ENCODE measurements at regions not wholly inside any gene's neighbourhood (a gene's known extent, or its start where the extent isn't known, plus 50 kb on each side); places are given as distances from the start of the nearest gene placed in this dataset.

- Histone ChIP-seq H3K4me1 (replicated peaks in 1 of 2) (peaks cover 2 to 5% of the 10 kb centered on the region in 2 donors), H3K27ac (no peak overlapping the region), H3K4me3 (no peak overlapping the region)
- in situ Hi-C loops (cut with MboI; ENCODE audit: low pct_unique_long_range_greater_than_20kb in 2 of 9, low sequenced_read_pairs in 9 of 9, unreplicated experiment in 9 of 9): no loop called here
- ATAC-seq (replicated peaks in 6 of 8): peak in 5 of 8 experiments; percentile 48 to 84 (median 53)
- WGBS, 10 experiments: 52 to 100% (median 79%) methylated on average over 2 to 5 of the region's 6 CpGs
Observed at GRCh38 chr9:13719981-13720676, 440.6 kb upstream of the MPDZ start.

GRCh38 chr9:13719446-13719845 lies 440.0 kb upstream of the MPDZ start:
- peak in 3 of 8 experiments; percentile 76 to 81 (median 79) for ATAC-seq (replicated peaks in 6 of 8)
- no peak overlapping the region for H3K4me3 ChIP-seq
- H3K27ac ChIP-seq: no peak overlapping the region
- in situ Hi-C loops (cut with MboI; ENCODE audit: low pct_unique_long_range_greater_than_20kb in 2 of 9, low sequenced_read_pairs in 9 of 9, unreplicated experiment in 9 of 9): no loop called here
- H3K4me1 ChIP-seq (replicated peaks in 1 of 2): peaks cover 2 to 5% of the 10 kb centered on the region in 2 donors
- whole genome bisulfite sequencing, 10 experiments: 17 to 100% (median 47%) methylated on average over 1 of the region's 1 CpG; no CpG with 5 or more reads in 4 of the 10 experiments

GRCh38 chr9:13718539-13718938 lies 439.0 kb upstream of the MPDZ start:
- Histone ChIP-seq H3K4me3 (no peak overlapping the region), H3K27ac (no peak overlapping the region), H3K4me1 (replicated peaks in 1 of 2) (peaks cover 2 to 5% of the 10 kb centered on the region in 2 donors)
- peak in 3 of 8 experiments; percentile 5 to 13 (median 6) for ATAC-seq (replicated peaks in 6 of 8)
- 8 to 100% (median 90%) methylated on average over 2 to 5 of the region's 5 CpGs; no CpG with 5 or more reads in 1 of the 10 experiments for WGBS, 10 experiments
- in situ Hi-C loops (cut with MboI; ENCODE audit: low pct_unique_long_range_greater_than_20kb in 2 of 9, low sequenced_read_pairs in 9 of 9, unreplicated experiment in 9 of 9): no loop called here

- in situ Hi-C loops (cut with MboI; ENCODE audit: low pct_unique_long_range_greater_than_20kb in 2 of 9, low sequenced_read_pairs in 9 of 9, unreplicated experiment in 9 of 9): no loop called here
- Histone ChIP-seq H3K27ac (no peak overlapping the region), H3K4me3 (no peak overlapping the region), H3K4me1 (replicated peaks in 1 of 2) (peaks cover 2 to 5% of the 10 kb centered on the region in 2 donors)
- WGBS, 10 experiments: 6 to 93% (median 63%) methylated on average over 1 to 4 of the region's 4 CpGs; no CpG with 5 or more reads in 1 of the 10 experiments
- peak in 2 of 8 experiments; percentile 9 to 29 for ATAC-seq (replicated peaks in 6 of 8)
Observed at GRCh38 chr9:13718086-13718485, 438.6 kb upstream of the MPDZ start.

GRCh38 chr9:13717322-13718054 lies 438.0 kb upstream of the MPDZ start:
- Histone ChIP-seq H3K27ac (no peak overlapping the region), H3K4me1 (replicated peaks in 1 of 2) (peaks cover 2 to 5% of the 10 kb centered on the region in 2 donors)
- in situ Hi-C loops (cut with MboI; ENCODE audit: low pct_unique_long_range_greater_than_20kb in 2 of 9, low sequenced_read_pairs in 9 of 9, unreplicated experiment in 9 of 9): no loop called here

GRCh38 chr9:13716601-13717321 lies 437.3 kb upstream of the MPDZ start:
- H3K4me3 ChIP-seq: no peak overlapping the region
- peak in 1 of 8 experiments; percentile 10 for ATAC-seq (replicated peaks in 6 of 8)
- in situ Hi-C loops (cut with MboI; ENCODE audit: low pct_unique_long_range_greater_than_20kb in 2 of 9, low sequenced_read_pairs in 9 of 9, unreplicated experiment in 9 of 9): no loop called here
- WGBS, 10 experiments: 0 to 100% (median 36%) methylated on average over 1 to 6 of the region's 6 CpGs; no CpG with 5 or more reads in 2 of the 10 experiments
- peaks cover 2 to 5% of the 10 kb centered on the region in 2 donors for H3K4me1 ChIP-seq (replicated peaks in 1 of 2)
- H3K27ac ChIP-seq: no peak overlapping the region

More at GRCh38 chr9:13717322-13718054, 438.0 kb upstream of the MPDZ start:
- ATAC-seq (replicated peaks in 6 of 8): peak in 4 of 8 experiments; percentile 52 to 91 (median 80)
- 0 to 83% (median 8%) methylated on average over 1 to 3 of the region's 3 CpGs; no CpG with 5 or more reads in 3 of the 10 experiments for WGBS, 10 experiments
- no peak overlapping the region for H3K4me3 ChIP-seq

GRCh38 chr9:13716090-13716489 lies 436.6 kb upstream of the MPDZ start:
- H3K27ac ChIP-seq: no peak overlapping the region
- WGBS, 10 experiments: 67 to 100% (median 90%) methylated on average over 1 of the region's 1 CpG; no CpG with 5 or more reads in 4 of the 10 experiments
- H3K4me3 ChIP-seq: no peak overlapping the region
- no peak for ATAC-seq (replicated peaks in 6 of 8)
- peaks cover 2 to 5% of the 10 kb centered on the region in 2 donors for H3K4me1 ChIP-seq (replicated peaks in 1 of 2)
- in situ Hi-C loops (cut with MboI; ENCODE audit: low pct_unique_long_range_greater_than_20kb in 2 of 9, low sequenced_read_pairs in 9 of 9, unreplicated experiment in 9 of 9): no loop called here

GRCh38 chr9:13715430-13715829 lies 435.9 kb upstream of the MPDZ start:
- WGBS, 10 experiments: 50 to 100% (median 83%) methylated on average over 1 of the region's 1 CpG; no CpG with 5 or more reads in 1 of the 10 experiments
- in situ Hi-C loops (cut with MboI; ENCODE audit: low pct_unique_long_range_greater_than_20kb in 2 of 9, low sequenced_read_pairs in 9 of 9, unreplicated experiment in 9 of 9): no loop called here
- H3K4me1 ChIP-seq (replicated peaks in 1 of 2): peaks cover 2 to 5% of the 10 kb centered on the region in 2 donors
- H3K27ac ChIP-seq: no peak overlapping the region
- no peak for ATAC-seq (replicated peaks in 6 of 8)
- no peak overlapping the region for H3K4me3 ChIP-seq

- ATAC-seq (replicated peaks in 6 of 8): peak in 3 of 8 experiments; percentile 22 to 76 (median 35)
- H3K4me1 ChIP-seq (replicated peaks in 1 of 2): peaks cover 11 to 13% of the 10 kb centered on the region in 2 donors
- no peak overlapping the region for H3K27ac ChIP-seq
- 43 to 100% (median 90%) methylated on average over 2 to 4 of the region's 4 CpGs for WGBS, 10 experiments
- in situ Hi-C loops (cut with MboI; ENCODE audit: low pct_unique_long_range_greater_than_20kb in 2 of 9, low sequenced_read_pairs in 9 of 9, unreplicated experiment in 9 of 9): no loop called here
- no peak overlapping the region for H3K4me3 ChIP-seq
Observed at GRCh38 chr9:13707612-13708576, 428.4 kb upstream of the MPDZ start.

GRCh38 chr9:13705918-13706317 lies 426.4 kb upstream of the MPDZ start:
- no peak overlapping the region for H3K4me3 ChIP-seq
- in situ Hi-C loops (cut with MboI; ENCODE audit: low pct_unique_long_range_greater_than_20kb in 2 of 9, low sequenced_read_pairs in 9 of 9, unreplicated experiment in 9 of 9): no loop called here
- H3K27ac ChIP-seq: peak overlapping the region in 1 of 2 donors; percentile 42
- H3K4me1 ChIP-seq (replicated peaks in 1 of 2): peaks cover 11 to 13% of the 10 kb centered on the region in 2 donors
- WGBS, 10 experiments: 0 to 82% (median 30%) methylated on average over 1 to 6 of the region's 6 CpGs
- ATAC-seq (replicated peaks in 6 of 8): peak in 7 of 8 experiments; percentile 58 to 99 (median 96)

- Histone ChIP-seq H3K4me1 (replicated peaks in 1 of 2) (peaks cover 11 to 13% of the 10 kb centered on the region in 2 donors), H3K4me3 (no peak overlapping the region), H3K27ac (peak overlapping the region in 1 of 2 donors; percentile 42)
- in situ Hi-C loops (cut with MboI; ENCODE audit: low pct_unique_long_range_greater_than_20kb in 2 of 9, low sequenced_read_pairs in 9 of 9, unreplicated experiment in 9 of 9): no loop called here
- peak in 4 of 8 experiments; percentile 42 to 63 (median 50) for ATAC-seq (replicated peaks in 6 of 8)
- 14 to 100% (median 75%) methylated on average over 1 to 3 of the region's 3 CpGs; no CpG with 5 or more reads in 1 of the 10 experiments for WGBS, 10 experiments
Observed at GRCh38 chr9:13705373-13705772, 425.9 kb upstream of the MPDZ start.

GRCh38 chr9:13690595-13690994 lies 411.1 kb upstream of the MPDZ start:
- Histone ChIP-seq H3K27ac (no peak overlapping the region), H3K4me3 (no peak overlapping the region), H3K4me1 (replicated peaks in 1 of 2) (peaks cover 0 to 3% of the 10 kb centered on the region in 2 donors)
- 86 to 100% (median 92%) methylated on average over 1 of the region's 1 CpG; no CpG with 5 or more reads in 5 of the 10 experiments for WGBS, 10 experiments
- no peak for ATAC-seq (replicated peaks in 6 of 8)
- in situ Hi-C loops (cut with MboI; ENCODE audit: low pct_unique_long_range_greater_than_20kb in 2 of 9, low sequenced_read_pairs in 9 of 9, unreplicated experiment in 9 of 9): loop anchor here in 1 of 9 experiments (10.0 to 25.0 kb wide), 2 partner anchors 103 to 256 kb away; no protein-coding TSS in a partner anchor

All from motor neuron (in vitro differentiated cells).